ENCODE measurements at regions not wholly inside any gene's neighbourhood (a gene's known extent, or its start where the extent isn't known, plus 50 kb on each side); places are given as distances from the start of the nearest gene placed in this dataset.
"Not testable (repeated sequence)": the region's sequence is repeated elsewhere in the genome, so short reads cannot be mapped to it uniquely, and the experiment has no call there.

DNA sequence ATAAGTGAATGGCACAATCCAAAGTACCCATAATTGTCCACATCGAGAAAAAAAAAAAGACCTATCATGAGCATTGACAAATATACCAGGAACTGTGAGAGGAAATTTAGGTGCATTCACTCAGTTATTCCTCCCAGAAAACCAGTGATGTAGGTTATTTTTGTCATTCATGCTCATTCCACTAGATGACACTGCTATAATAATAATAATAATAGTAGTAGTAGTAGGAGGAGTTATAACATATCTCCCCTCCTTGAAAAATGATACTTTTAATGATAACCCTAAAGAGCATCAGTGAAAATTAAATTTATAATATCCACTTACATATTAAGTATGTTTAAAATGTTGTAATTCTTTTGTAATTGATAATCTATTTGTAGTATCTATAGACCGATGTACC lies 463.9 kb upstream of the MIR17HG start:
- no peak for DNase-seq

DNA sequence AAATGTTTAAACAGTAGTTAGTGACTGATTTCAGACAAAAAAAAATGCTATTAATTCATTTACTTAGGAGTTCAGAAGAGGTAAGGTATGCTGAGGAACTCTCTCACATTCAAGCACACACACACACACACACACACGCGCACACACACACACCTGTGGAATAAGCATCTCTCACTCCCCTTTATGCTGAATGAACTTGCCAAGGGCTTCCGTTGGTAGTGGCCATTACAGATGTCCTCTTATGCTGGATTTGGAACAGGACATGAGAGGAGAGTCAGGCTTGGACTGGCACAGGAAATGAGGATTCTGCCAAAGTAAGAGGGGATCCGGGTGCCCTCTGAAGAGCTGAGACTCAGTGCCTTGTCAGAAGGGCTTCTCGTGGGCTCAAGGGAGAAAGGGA lies 463.4 kb upstream of the MIR17HG start:
- DNase-seq: no peak

DNA sequence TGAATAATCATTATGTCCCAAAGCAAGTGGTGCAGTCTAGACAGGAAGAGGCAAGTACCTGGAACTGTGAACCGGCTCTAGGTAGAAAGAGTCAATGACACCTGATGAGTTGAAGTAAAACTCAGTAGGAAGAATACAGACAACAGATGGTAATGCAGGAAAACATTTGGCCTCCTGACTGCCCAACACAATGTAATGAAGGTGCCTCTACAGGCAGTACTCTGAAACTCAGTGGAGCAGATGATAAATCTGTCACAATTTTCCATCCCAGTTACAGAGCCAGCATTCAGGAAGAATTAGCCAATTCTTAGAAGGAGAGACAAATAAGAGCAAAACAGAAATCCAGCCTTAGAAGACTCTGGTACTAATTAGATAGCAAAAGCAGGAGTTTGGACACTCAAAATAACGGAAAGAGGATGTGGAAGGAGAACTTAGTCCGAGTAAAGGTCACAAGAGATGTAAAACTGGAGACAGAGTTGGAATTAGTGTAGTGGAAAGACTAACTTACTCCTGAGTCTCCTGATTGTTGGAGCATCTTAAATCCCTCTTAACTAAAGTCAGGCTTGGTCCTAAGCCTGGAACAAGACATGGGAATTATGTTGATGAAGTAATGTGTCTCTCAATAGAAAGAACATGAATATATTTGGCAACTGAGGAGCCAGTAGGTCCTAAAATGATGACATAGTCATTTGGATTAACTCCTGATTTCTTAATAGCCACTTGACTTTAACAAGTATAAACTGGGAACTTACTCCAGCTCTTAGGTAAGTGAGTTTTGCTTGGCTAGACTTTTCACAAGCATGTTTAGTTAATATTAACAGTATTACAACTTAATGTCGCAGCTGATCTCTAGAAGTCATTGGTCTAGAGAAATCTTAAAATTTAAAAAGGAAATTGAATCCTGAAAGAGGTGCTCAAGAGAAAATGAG lies 457.3 kb upstream of the MIR17HG start:
- DNase-seq: no peak

- no peak for DNase-seq
Measured at GRCh38 chr13:90891329-90891728, 456.2 kb upstream of the MIR17HG start.

DNA sequence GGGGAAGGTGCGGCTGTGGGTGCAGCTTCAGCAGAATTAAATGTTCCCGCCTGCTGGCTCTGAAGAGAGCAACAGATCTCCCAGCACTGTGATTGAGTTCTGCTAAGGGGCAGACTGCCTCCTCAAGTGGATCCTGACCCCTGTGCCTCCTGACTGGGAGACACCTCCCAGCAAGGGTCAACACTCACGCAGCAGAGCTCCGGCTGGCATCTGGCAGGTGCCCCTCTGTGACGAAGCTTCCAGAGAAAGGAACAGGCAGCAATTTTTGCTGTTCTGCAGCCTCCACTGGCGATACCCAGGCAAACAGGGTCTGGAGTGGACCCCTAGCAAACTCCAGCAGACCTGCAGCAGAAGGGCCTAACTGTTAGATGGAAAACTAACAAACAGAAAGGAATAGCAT lies 454.3 kb upstream of the MIR17HG start:
- DNase-seq: not testable (repeated sequence)

- DNase-seq: no peak
Measured at GRCh38 chr13:90896002-90896401, 451.5 kb upstream of the MIR17HG start.

- no peak for DNase-seq
Measured at GRCh38 chr13:90898811-90899210, 448.7 kb upstream of the MIR17HG start.

- no peak for DNase-seq
Measured at GRCh38 chr13:90899416-90899815, 448.1 kb upstream of the MIR17HG start.

DNA sequence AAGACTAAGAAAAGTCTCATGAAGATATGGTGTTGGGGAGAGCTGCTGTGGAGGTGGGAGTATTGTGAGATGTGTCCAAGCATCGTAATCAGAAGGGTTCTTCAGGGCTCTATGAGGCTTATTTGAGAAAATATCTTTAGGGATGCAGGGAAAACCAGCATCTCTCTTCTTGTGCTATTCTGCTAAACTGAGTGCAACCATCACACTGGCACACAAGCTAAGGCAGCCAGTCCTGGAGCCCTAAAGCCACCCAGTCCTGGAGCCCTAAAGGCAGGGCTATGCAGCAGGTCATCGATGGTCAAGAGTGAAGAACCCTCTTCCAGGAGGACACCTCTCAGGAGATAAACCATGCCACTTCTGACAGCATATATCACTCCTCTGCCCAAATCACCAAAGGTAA lies 445.2 kb upstream of the MIR17HG start:
- no peak for DNase-seq

DNA sequence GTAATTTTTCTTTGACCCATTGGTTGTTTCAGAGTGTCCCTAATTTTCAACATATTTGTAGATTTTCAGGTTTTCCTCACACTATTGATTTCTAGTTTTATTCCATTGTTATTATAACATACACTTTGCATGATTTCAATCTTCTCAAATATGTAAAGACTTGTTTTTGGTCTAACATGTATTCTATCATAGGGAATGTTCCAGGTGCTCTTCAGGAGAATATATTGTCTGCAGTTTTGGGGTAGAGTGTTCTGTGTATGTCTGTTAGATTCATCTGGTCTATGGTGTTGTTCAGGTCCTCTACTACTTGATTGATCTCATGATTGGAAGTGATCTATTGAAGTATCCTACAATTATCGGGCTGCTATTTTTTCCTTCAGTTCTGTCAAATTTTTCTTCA lies 440.9 kb upstream of the MIR17HG start:
- DNase-seq: no peak

- DNase-seq: no peak
Measured at GRCh38 chr13:90908792-90909191, 438.7 kb upstream of the MIR17HG start.

- no peak for DNase-seq
Measured at GRCh38 chr13:90910018-90910639, 437.4 kb upstream of the MIR17HG start.

DNA sequence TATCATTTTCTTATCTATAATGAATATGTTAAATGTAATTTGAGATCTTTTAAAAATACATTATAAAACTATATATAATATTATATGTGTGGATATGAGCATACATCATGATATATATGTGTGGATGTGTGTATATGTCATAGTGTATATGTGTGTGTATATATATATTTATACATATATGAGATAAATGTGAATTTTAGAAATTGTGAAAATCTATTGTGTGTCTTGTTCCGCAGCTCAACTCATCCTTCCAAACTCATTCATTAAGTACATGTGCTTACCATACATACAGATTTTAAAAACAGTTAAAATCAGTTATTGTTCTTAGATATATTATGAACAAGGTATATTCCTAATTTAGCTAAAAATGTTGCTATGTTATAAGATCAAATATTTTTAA lies 435.2 kb upstream of the MIR17HG start:
- no peak for DNase-seq

DNA sequence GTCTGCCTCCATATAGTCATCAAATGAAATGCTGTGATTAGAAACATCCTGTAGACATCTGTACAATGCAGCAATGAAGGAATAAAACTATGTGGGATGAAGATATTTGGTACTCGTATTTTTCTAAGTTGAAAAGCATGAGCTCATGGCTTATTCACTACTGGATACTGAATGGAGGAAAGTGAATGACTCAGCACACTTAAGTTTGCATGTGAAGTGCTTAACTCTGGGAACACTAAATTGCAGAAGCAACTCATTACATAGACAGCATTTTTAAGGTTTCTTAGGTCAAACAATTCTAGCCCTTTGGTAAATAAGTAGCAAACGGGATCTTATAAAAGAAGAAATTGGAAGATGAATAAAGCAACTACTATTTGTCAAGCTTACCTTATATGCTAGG lies 429.0 kb upstream of the MIR17HG start:
- DNase-seq: no peak

GRCh38 chr13:90919153-90919552 lies 428.3 kb upstream of the MIR17HG start:
- DNase-seq: no peak

GRCh38 chr13:90926459-90926858 lies 421.0 kb upstream of the MIR17HG start:
- no peak for DNase-seq

- no peak for DNase-seq
Measured at GRCh38 chr13:90928109-90928508, 419.4 kb upstream of the MIR17HG start.

DNA sequence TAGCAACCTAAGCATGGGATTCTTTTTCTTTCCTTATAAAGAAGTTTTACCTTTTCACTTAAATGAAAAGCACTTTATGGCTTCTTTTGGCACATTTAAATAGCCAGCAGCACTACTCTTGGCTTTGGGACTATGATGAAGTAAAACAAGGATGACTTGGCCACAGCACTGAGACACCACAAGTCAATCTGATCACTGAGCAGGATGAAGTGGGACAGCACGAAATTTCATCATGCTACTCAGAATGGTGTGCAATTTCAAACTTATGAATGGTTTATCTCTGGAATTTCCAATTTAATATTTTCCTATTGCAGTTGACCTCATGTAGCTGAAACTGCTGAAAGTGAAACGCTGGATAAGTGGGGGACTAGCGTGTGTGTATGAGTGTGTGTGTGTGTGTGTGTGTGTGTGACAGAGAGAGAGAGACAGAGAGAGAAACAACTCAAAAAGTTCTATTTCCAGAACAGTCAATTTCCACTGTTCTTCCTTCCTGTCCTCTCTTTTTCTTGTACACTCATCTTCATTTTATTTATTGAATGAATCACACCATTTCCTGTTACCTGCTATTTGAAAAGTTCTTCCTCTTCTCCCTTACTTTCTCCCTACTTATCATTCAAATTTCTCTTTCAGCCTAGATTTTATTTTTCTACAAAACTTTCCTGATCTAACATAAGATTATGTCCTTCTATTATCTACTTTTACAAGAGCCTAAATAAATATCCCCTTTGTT lies 414.2 kb upstream of the MIR17HG start:
- no peak for DNase-seq

DNA sequence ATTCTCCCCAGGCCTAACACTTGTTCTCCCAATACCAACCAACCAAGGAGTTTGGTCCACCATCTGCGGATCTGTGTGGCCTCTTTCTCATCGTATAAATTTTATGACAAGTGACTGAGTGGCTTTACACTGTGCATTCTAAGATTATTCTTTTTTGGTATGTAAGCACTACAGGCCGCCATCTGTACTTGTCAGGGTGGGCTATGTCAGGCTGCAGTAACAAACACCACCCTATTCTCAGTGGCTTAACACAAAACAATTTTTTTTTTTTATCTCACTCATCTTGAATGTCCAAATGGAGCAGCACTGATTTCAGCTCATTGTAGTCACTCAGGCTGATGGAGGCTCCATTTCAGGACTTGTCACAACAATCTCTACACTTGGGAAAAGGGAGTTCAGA lies 412.7 kb upstream of the MIR17HG start:
- no peak for DNase-seq

- DNase-seq: no peak
Measured at GRCh38 chr13:90938848-90939247, 408.6 kb upstream of the MIR17HG start.

DNA sequence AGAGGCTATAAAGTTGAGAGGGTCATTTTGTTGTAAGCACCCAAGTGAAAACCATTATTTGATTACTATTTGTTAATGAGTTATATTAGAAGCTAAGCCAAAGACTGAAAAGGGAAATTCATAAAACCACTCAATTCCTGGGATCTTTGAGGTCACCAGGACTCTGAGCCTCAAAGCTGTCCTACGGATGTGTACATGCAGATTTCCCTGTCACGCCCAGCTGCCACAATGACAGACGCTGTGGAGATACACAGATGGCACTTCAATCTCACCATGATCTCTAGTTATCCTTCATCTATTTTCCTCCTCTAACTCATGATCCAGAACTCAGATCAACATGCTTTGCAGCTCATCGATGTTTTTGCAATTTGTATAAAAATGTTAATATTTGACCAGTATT lies 403.5 kb upstream of the MIR17HG start:
- DNase-seq: no peak

DNA sequence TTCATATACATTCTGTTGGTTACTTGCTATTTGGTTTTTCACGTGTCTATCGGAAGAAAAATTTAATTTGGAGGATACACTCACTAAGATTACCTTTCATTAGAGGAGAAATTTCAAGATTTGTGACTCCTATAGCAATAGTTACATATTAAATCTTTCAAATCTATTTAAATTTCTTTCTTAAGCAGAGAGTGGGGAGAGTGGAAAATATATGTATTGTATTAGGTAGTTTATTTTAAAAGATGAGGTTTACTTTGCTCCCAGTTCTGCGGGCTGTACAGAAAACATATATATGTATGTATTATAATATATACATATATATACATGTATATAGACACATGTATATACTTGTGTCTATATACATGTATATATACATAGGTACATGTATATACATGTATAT lies 402.3 kb upstream of the MIR17HG start:
- not testable (repeated sequence) for DNase-seq

GRCh38 chr13:90946125-90946524 lies 401.4 kb upstream of the MIR17HG start:
- DNase-seq: not testable (repeated sequence)

- no peak for DNase-seq
Measured at GRCh38 chr13:90947976-90948375, 399.5 kb upstream of the MIR17HG start.

Measured in activated T-cell treated with anti-CD3 and anti-CD28 coated beads for 4 hours (primary cell).